SU-DHL-6 (cell line): ENCODE measurements at regions not wholly inside any gene's neighbourhood (a gene's known extent, or its start where the extent isn't known, plus 50 kb on each side); places are given as distances from the start of the nearest gene placed in this dataset.

Source experiments
- CTCF ChIP-seq: fragments of 200-600 bp; sonication (generic); IDR thresholded peaks from one replicate; pipeline ENCODE4 v1.5.1; 2017; ENCODE audit warnings: antibody characterized with exemption, mild to moderate bottlenecking, low read length, moderate library complexity; ENCODE audit not compliant: insufficient read depth, poor library complexity, severe bottlenecking
- EZH2phosphoT487 ChIP-seq: fragments of 200-600 bp; sonication (generic), shearing (Covaris generic); conservative IDR thresholded peaks from 2 replicates; pipeline ENCODE4 v1.6.1; 2018; ENCODE audit warnings: mild to moderate bottlenecking, antibody characterized with exemption, low read length, moderate library complexity, mixed read lengths

GRCh38 chr13:31521435-31521834 lies 217.9 kb upstream of the RXFP2 start:
- no peak for TF ChIP-seq CTCF
- TF ChIP-seq EZH2phosphoT487 = no peak
